Activated CD4-positive, CD25-positive, alpha-beta regulatory T cell treated with anti-CD3 and anti-CD28 coated beads, Interleukin-2, amount 50 U/mL, for 24 hours (primary cell): ENCODE measurements at regions not wholly inside any gene's neighbourhood (a gene's known extent, or its start where the extent isn't known, plus 50 kb on each side); places are given as distances from the start of the nearest gene placed in this dataset.
A peak's percentile ranks its signal among the peaks of the same experiment; 100 is the strongest.
"Not testable (repeated sequence)": the region's sequence is repeated elsewhere in the genome, so short reads cannot be mapped to it uniquely, and the experiment has no call there.

Experiments
- ATAC-seq, 2 donors: fragments of 150-1000 bp; cut with Tn5 transposase; one replicate each; pipeline ENCODE4 v1.10.0; 2021; ENCODE audit warnings: mild to moderate bottlenecking in 1 of 2, moderate library complexity in 1 of 2

GRCh38 chr5:91315701-91316100, 67.4 kb downstream of the ARRDC3 start:
- no peak for ATAC-seq

- ATAC-seq: peak; percentile 92
These were observed 69.1 kb downstream of the ARRDC3 start for GRCh38 chr5:91313757-91314673.

GRCh38 chr5:91312698-91313097, 70.4 kb downstream of the ARRDC3 start:
- ATAC-seq: no peak

- ATAC-seq: peak; percentile 67 to 70
These were observed 71.2 kb downstream of the ARRDC3 start for GRCh38 chr5:91311697-91312501.

- no peak for ATAC-seq
These were observed 71.9 kb downstream of the ARRDC3 start for GRCh38 chr5:91311168-91311696.

GRCh38 chr5:91308157-91308556, 75.0 kb downstream of the ARRDC3 start:
- not testable (repeated sequence) for ATAC-seq

GRCh38 chr5:91307048-91307447, 76.1 kb downstream of the ARRDC3 start:
- ATAC-seq: no peak

GRCh38 chr5:91306497-91306896, 76.6 kb downstream of the ARRDC3 start:
- no peak for ATAC-seq

GRCh38 chr5:91305640-91306039, 77.5 kb downstream of the ARRDC3 start:
- no peak for ATAC-seq

- not testable (repeated sequence) for ATAC-seq
These were observed 79.1 kb downstream of the ARRDC3 start for GRCh38 chr5:91304015-91304414.

- ATAC-seq: no peak
These were observed 80.2 kb downstream of the ARRDC3 start for GRCh38 chr5:91302958-91303357.

GRCh38 chr5:91302305-91302704, 80.8 kb downstream of the ARRDC3 start:
- ATAC-seq: no peak

- ATAC-seq: no peak
These were observed 81.8 kb downstream of the ARRDC3 start for GRCh38 chr5:91301106-91301846.

GRCh38 chr5:91297994-91298393, 85.1 kb downstream of the ARRDC3 start:
- ATAC-seq: no peak

GRCh38 chr5:91296674-91297143, 86.4 kb downstream of the ARRDC3 start:
- no peak for ATAC-seq

GRCh38 chr5:91296102-91296501, 87.0 kb downstream of the ARRDC3 start:
- ATAC-seq: not testable (repeated sequence)

- ATAC-seq: peak in 1 of 2 donors; percentile 48
These were observed 90.0 kb downstream of the ARRDC3 start for GRCh38 chr5:91293131-91293530.

- ATAC-seq: peak; percentile 25 to 62
These were observed 91.2 kb downstream of the ARRDC3 start for GRCh38 chr5:91291628-91292569.

- ATAC-seq: no peak
These were observed 94.8 kb downstream of the ARRDC3 start for GRCh38 chr5:91288118-91288916.

- ATAC-seq: not testable (repeated sequence)
These were observed 98.1 kb downstream of the ARRDC3 start for GRCh38 chr5:91285062-91285461.
